ENCODE measurements at regions not wholly inside any gene's neighbourhood (a gene's known extent, or its start where the extent isn't known, plus 50 kb on each side); places are given as distances from the start of the nearest gene placed in this dataset.
"Not testable (repeated sequence)": the region's sequence is repeated elsewhere in the genome, so short reads cannot be mapped to it uniquely, and the experiment has no call there.

- TF ChIP-seq, protein P1, sequence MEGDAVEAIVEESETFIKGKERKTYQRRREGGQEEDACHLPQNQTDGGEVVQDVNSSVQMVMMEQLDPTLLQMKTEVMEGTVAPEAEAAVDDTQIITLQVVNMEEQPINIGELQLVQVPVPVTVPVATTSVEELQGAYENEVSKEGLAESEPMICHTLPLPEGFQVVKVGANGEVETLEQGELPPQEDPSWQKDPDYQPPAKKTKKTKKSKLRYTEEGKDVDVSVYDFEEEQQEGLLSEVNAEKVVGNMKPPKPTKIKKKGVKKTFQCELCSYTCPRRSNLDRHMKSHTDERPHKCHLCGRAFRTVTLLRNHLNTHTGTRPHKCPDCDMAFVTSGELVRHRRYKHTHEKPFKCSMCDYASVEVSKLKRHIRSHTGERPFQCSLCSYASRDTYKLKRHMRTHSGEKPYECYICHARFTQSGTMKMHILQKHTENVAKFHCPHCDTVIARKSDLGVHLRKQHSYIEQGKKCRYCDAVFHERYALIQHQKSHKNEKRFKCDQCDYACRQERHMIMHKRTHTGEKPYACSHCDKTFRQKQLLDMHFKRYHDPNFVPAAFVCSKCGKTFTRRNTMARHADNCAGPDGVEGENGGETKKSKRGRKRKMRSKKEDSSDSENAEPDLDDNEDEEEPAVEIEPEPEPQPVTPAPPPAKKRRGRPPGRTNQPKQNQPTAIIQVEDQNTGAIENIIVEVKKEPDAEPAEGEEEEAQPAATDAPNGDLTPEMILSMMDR (conservative IDR thresholded peaks at IDR 0.05), result not testable (repeated sequence)
- TF ChIP-seq EZH2 (IDR thresholded peaks at IDR 0.05; ENCODE audit: low read depth), result not testable (repeated sequence)
These were observed 122.8 kb upstream of the FAT4 start for GRCh38 chr4:125191874-125192459.
